ENCODE measurements at regions not wholly inside any gene's neighbourhood (a gene's known extent, or its start where the extent isn't known, plus 50 kb on each side); places are given as distances from the start of the nearest gene placed in this dataset.

- intact Hi-C loops (cut with DNase I) = no loop called here
- DNase-seq = no peak
- no peaks in the 10 kb centered on the region for H3K27me3 ChIP-seq
- H3K9me3 ChIP-seq = no peaks in the 10 kb centered on the region
- TF ChIP-seq CTCF (IDR thresholded peaks at IDR 0.05) (no peak), POLR2AphosphoS5 (IDR thresholded peaks at IDR 0.05) (no peak), POLR2A (IDR thresholded peaks at IDR 0.05) (no peak), EP300 (IDR thresholded peaks at IDR 0.05) (no peak)
- H3K4me1 ChIP-seq = no peaks in the 10 kb centered on the region
- no peak overlapping the region for H3K27ac ChIP-seq
- WGBS, 2 donors = 79 to 83% methylated on average over 4 of the region's 4 CpGs
- no peak overlapping the region for H3K4me3 ChIP-seq
- H3K36me3 ChIP-seq = no peaks in the 10 kb centered on the region
Observed at GRCh38 chr9:88663771-88664419, 128.9 kb downstream of the NXNL2 start.

DNA sequence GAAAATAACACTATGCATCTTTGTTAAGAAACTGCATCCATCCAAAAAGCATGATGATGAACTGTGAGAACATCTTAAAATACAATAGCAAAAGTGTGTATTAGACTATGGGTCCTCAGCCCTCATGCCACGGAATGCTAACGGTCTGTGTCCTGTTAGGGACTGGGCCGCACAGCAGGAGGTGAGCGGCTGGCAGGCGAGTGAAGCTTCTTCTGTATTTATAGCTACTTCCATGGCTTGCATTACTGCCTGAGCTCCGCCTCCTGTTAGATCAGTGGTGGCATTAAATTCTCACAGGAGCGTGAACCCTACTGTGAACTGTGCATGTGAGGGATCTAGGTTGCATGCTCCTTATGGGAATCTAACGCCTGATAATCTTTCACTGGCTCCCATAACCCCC, 129.8 kb downstream of the NXNL2 start:
- WGBS, 2 donors = 84 to 87% methylated on average over 8 of the region's 8 CpGs
- H3K27ac ChIP-seq = no peak overlapping the region
- H3K4me3 ChIP-seq = no peak overlapping the region
- H3K4me1 ChIP-seq = no peaks in the 10 kb centered on the region
- intact Hi-C loops (cut with DNase I) = no loop called here
- no peak for DNase-seq
- no peaks in the 10 kb centered on the region for H3K27me3 ChIP-seq
- H3K9me3 ChIP-seq = no peaks in the 10 kb centered on the region
- no peak for TF ChIP-seq POLR2A (IDR thresholded peaks at IDR 0.05)
- TF ChIP-seq EP300 (IDR thresholded peaks at IDR 0.05) = no peak
- TF ChIP-seq POLR2AphosphoS5 (IDR thresholded peaks at IDR 0.05) = no peak
- H3K36me3 ChIP-seq = no peaks in the 10 kb centered on the region

GRCh38 chr9:88672874-88673689, 138.1 kb downstream of the NXNL2 start:
- no peaks in the 10 kb centered on the region for H3K36me3 ChIP-seq
- intact Hi-C loops (cut with DNase I) = no loop called here
- no peaks in the 10 kb centered on the region for H3K27me3 ChIP-seq
- no peaks in the 10 kb centered on the region for H3K4me1 ChIP-seq
- H3K27ac ChIP-seq = no peak overlapping the region
- WGBS, 2 donors = 79 to 89% methylated on average over 12 of the region's 12 CpGs
- no peak overlapping the region for H3K4me3 ChIP-seq
- peaks cover 0 to 3% (median 0%) of the 10 kb centered on the region in 4 donors for H3K9me3 ChIP-seq
- TF ChIP-seq EP300 (IDR thresholded peaks at IDR 0.05) (no peak), POLR2A (IDR thresholded peaks at IDR 0.05) (no peak), CTCF (IDR thresholded peaks at IDR 0.05) (no peak), POLR2AphosphoS5 (IDR thresholded peaks at IDR 0.05) (no peak)
- DNase-seq = no peak

- intact Hi-C loops (cut with DNase I) = no loop called here
- Histone ChIP-seq H3K27me3 (no peaks in the 10 kb centered on the region), H3K4me1 (no peaks in the 10 kb centered on the region), H3K9me3 (peaks cover 0 to 3% (median 0%) of the 10 kb centered on the region in 4 donors), H3K27ac (no peak overlapping the region), H3K4me3 (no peak overlapping the region), H3K36me3 (no peaks in the 10 kb centered on the region)
- no peak for DNase-seq
- TF ChIP-seq POLR2A (IDR thresholded peaks at IDR 0.05) = no peak
- WGBS, 2 donors = 82 to 84% methylated on average over 2 of the region's 2 CpGs
Observed at GRCh38 chr9:88673886-88674285, 138.9 kb downstream of the NXNL2 start.

GRCh38 chr9:88676644-88677043, 141.7 kb downstream of the NXNL2 start:
- TF ChIP-seq CTCF (IDR thresholded peaks at IDR 0.05) (no peak), POLR2A (IDR thresholded peaks at IDR 0.05) (no peak), POLR2AphosphoS5 (IDR thresholded peaks at IDR 0.05) (no peak), EP300 (IDR thresholded peaks at IDR 0.05) (no peak)
- Histone ChIP-seq H3K36me3 (no peaks in the 10 kb centered on the region), H3K4me3 (no peak overlapping the region), H3K9me3 (no peaks in the 10 kb centered on the region), H3K4me1 (no peaks in the 10 kb centered on the region), H3K27me3 (no peaks in the 10 kb centered on the region), H3K27ac (no peak overlapping the region)
- DNase-seq = no peak
- WGBS, 2 donors = 88 to 91% methylated on average over 3 of the region's 3 CpGs
- intact Hi-C loops (cut with DNase I) = no loop called here
